ENCODE measurements at regions not wholly inside any gene's neighbourhood (a gene's known extent, or its start where the extent isn't known, plus 50 kb on each side); places are given as distances from the start of the nearest gene placed in this dataset.

DNA sequence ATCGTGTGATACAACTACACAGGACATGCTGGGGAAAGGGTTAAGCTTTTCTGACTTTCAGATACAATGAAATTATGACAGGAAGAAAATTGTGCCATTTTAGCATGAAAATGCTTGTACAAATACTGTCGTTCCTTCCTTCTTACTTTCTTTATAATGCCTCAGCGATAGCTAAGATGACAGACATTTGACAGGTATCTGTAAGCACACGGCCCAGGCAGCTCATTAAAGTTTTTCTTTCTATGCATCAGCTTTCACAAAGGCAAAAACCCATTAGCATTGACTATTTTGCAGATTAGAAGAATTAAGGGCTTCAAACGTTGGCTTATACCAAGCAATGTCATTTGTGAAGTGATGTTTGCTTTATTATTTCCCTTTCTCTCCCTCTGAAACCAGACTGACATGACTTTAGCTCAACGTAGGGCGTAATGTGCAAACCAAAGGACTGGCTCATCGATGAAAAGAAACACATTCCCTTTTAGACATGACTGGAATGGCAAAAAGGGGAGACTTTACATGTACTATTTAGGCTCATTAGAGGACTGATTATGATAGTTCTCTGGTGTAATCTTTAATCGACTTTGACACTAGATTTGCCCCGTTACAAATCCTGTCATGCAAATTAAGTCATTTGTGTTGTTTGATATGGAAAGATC, 258.4 kb upstream of the SP8 start:
- intact Hi-C loops (cut with DNase I), result no loop called here
- Histone ChIP-seq H3K4me1 (no peaks in the 10 kb centered on the region), H3K9me3 (no peaks in the 10 kb centered on the region), H3K27me3 (no peaks in the 10 kb centered on the region), H3K27ac (no peak overlapping the region), H3K36me3 (no peaks in the 10 kb centered on the region), H3K4me3 (no peak overlapping the region)
- no peak for DNase-seq (ENCODE audit: extremely low spot score in 2 of 2)
- TF ChIP-seq POLR2A (IDR thresholded peaks at IDR 0.05) (no peak), POLR2AphosphoS5 (IDR thresholded peaks at IDR 0.05; ENCODE audit: insufficient read depth in 1 of 2, low read depth in 1 of 2) (no peak)
- TF ChIP-seq, protein P1, sequence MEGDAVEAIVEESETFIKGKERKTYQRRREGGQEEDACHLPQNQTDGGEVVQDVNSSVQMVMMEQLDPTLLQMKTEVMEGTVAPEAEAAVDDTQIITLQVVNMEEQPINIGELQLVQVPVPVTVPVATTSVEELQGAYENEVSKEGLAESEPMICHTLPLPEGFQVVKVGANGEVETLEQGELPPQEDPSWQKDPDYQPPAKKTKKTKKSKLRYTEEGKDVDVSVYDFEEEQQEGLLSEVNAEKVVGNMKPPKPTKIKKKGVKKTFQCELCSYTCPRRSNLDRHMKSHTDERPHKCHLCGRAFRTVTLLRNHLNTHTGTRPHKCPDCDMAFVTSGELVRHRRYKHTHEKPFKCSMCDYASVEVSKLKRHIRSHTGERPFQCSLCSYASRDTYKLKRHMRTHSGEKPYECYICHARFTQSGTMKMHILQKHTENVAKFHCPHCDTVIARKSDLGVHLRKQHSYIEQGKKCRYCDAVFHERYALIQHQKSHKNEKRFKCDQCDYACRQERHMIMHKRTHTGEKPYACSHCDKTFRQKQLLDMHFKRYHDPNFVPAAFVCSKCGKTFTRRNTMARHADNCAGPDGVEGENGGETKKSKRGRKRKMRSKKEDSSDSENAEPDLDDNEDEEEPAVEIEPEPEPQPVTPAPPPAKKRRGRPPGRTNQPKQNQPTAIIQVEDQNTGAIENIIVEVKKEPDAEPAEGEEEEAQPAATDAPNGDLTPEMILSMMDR (IDR thresholded peaks at IDR 0.05), result no peak

DNA sequence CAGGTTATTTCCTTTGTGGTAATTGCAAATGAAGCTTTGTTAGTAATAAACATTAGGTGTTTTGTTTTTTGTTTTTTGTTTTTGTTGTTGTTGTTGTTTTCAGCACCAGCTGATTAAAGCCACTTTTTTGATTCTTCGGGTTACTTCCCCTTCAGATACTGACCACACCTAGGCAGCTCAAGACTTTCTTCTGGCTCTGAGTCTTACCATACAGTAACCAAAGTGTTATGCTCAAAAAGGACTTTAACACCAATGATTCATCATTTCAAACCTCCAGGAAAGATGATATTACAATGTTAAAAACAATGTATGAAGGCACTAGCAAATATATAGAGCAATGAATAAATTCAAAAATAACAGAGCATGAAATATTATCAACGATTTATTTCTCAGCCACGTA, 265.2 kb upstream of the SP8 start:
- Histone ChIP-seq H3K4me1 (no peaks in the 10 kb centered on the region), H3K27me3 (no peaks in the 10 kb centered on the region), H3K27ac (no peak overlapping the region), H3K9me3 (no peaks in the 10 kb centered on the region), H3K4me3 (no peak overlapping the region), H3K36me3 (no peaks in the 10 kb centered on the region)
- intact Hi-C loops (cut with DNase I), result no loop called here
- TF ChIP-seq POLR2A (IDR thresholded peaks at IDR 0.05) (no peak), POLR2AphosphoS5 (IDR thresholded peaks at IDR 0.05; ENCODE audit: insufficient read depth in 1 of 2, low read depth in 1 of 2) (no peak)
- TF ChIP-seq, protein P1 (IDR thresholded peaks at IDR 0.05), result no peak
- no peak for DNase-seq (ENCODE audit: extremely low spot score in 2 of 2)

DNA sequence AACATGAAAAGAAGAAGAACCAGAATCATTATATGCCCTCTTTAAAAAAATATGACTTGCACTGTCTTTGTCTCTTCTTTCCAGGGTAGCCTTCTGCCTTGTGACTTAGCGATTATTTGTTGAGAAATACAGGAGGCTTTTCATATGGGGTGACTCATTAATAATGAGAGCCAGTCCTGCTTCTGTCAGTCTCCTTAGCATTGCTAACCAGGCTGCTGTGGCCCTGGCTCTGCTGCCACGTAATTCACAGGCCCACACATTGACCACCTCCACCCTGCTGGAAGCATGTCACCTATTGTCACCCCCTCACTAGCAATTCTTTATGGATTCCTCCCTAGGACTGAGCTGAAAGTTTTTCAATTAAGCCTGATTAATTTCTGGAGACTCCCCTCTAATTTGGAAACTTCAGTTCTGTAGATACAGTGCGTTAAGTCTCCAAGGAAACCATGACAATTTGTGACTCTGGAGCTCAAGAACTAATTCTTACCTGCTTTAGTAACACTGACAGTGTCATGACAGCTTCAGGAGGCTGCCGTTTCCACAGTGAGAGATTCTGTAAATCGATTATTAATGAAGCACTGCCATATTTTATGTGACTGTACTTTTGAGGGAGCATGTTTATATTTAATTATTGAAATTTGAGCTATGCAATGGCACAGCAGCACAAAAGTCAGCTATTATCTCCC, 267.9 kb upstream of the SP8 start:
- no peaks in the 10 kb centered on the region for H3K36me3 ChIP-seq
- TF ChIP-seq POLR2A (IDR thresholded peaks at IDR 0.05) (no peak), POLR2AphosphoS5 (IDR thresholded peaks at IDR 0.05; ENCODE audit: insufficient read depth in 1 of 2, low read depth in 1 of 2) (no peak)
- TF ChIP-seq, protein P1 (IDR thresholded peaks at IDR 0.05), result no peak
- DNase-seq (ENCODE audit: extremely low spot score in 2 of 2), result no peak
- no peak overlapping the region for H3K27ac ChIP-seq
- H3K9me3 ChIP-seq, result no peaks in the 10 kb centered on the region
- no peaks in the 10 kb centered on the region for H3K4me1 ChIP-seq
- intact Hi-C loops (cut with DNase I), result no loop called here
- no peaks in the 10 kb centered on the region for H3K27me3 ChIP-seq
- H3K4me3 ChIP-seq, result no peak overlapping the region

DNA sequence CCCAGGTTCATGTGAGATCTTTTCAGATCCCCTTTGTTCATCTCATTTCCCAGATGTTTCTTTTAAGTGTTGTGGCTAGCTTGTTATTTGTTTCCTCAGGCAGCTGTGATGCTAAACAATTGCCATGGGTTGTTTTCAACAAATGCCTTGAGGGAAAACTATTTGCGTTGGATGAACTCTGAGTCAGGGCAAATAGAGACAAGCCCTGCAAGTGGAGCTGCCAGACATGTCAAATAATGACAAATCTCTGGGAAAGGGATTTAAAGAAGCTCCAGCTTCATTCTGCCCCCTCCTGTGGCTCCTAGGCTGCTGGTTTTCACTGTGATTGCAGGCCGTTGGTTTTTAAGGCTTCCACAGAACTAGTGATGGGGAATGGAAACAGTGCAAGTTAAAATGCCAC, 272.4 kb upstream of the SP8 start:
- no peaks in the 10 kb centered on the region for H3K27me3 ChIP-seq
- no peaks in the 10 kb centered on the region for H3K36me3 ChIP-seq
- H3K9me3 ChIP-seq, result no peaks in the 10 kb centered on the region
- no peaks in the 10 kb centered on the region for H3K4me1 ChIP-seq
- no peak for TF ChIP-seq POLR2A (IDR thresholded peaks at IDR 0.05)
- no peak for TF ChIP-seq POLR2AphosphoS5 (IDR thresholded peaks at IDR 0.05; ENCODE audit: insufficient read depth in 1 of 2, low read depth in 1 of 2)
- TF ChIP-seq, protein P1 (IDR thresholded peaks at IDR 0.05), result no peak
- no peak for DNase-seq (ENCODE audit: extremely low spot score in 2 of 2)
- no peak overlapping the region for H3K27ac ChIP-seq
- intact Hi-C loops (cut with DNase I), result no loop called here
- H3K4me3 ChIP-seq, result no peak overlapping the region

DNA sequence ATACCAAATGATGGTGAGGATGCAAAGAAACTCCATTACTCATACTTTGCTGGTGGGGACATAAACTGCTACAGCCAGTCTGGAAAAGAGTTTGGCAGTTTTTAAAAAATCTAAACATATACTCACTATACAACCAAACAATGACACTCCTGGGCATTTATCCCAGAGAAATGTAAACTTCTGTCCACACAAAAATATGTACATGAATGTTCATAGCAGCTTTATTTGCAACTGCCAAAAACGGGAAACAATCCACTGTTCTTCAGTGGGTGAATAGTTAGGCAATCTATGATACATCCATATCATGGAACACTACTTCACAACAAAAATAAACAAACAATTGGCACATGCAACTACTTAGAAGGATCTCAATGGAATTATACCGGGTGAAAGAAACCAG, 276.4 kb upstream of the SP8 start:
- Histone ChIP-seq H3K27ac (no peak overlapping the region), H3K9me3 (no peaks in the 10 kb centered on the region), H3K4me3 (no peak overlapping the region), H3K27me3 (no peaks in the 10 kb centered on the region), H3K36me3 (no peaks in the 10 kb centered on the region), H3K4me1 (no peaks in the 10 kb centered on the region)
- DNase-seq (ENCODE audit: extremely low spot score in 2 of 2), result no peak
- intact Hi-C loops (cut with DNase I), result no loop called here
- no peak for TF ChIP-seq POLR2A (IDR thresholded peaks at IDR 0.05)
- no peak for TF ChIP-seq POLR2AphosphoS5 (IDR thresholded peaks at IDR 0.05; ENCODE audit: insufficient read depth in 1 of 2, low read depth in 1 of 2)
- TF ChIP-seq, protein P1 (IDR thresholded peaks at IDR 0.05), result no peak
